HUES48 (cell line): ENCODE measurements at regions not wholly inside any gene's neighbourhood (a gene's known extent, or its start where the extent isn't known, plus 50 kb on each side); places are given as distances from the start of the nearest gene placed in this dataset.

Experiments used
- H3K27ac ChIP-seq: one replicate; pipeline ENCODE4 v1.7.0; 2013; ENCODE audit warnings: low read depth, low read length, inconsistent platforms
- H3K27me3 ChIP-seq: 2 replicates; pipeline ENCODE4 v1.6.1; 2013; ENCODE audit warnings: mild to moderate bottlenecking, low read length; ENCODE audit not compliant: control insufficient read depth, insufficient read depth
- H3K36me3 ChIP-seq: 2 replicates; pipeline ENCODE4 v1.6.1; 2013; ENCODE audit warnings: low read length; ENCODE audit not compliant: control insufficient read depth, insufficient read depth
- H3K4me1 ChIP-seq: 2 replicates; pipeline ENCODE4 v1.6.1; 2013; ENCODE audit warnings: mild to moderate bottlenecking, low read length; ENCODE audit not compliant: control insufficient read depth, insufficient read depth
- H3K4me3 ChIP-seq: 2 replicates; pipeline ENCODE4 v1.5.1; 2013; ENCODE audit warnings: mild to moderate bottlenecking, low read depth, low read length
- H3K9ac ChIP-seq: 2 replicates; pipeline ENCODE4 v1.6.1; 2013; ENCODE audit warnings: mild to moderate bottlenecking, low read depth, low read length, moderate library complexity
- H3K9me3 ChIP-seq: 2 replicates; pipeline ENCODE4 v1.6.1; 2013; ENCODE audit warnings: low read length; ENCODE audit not compliant: control insufficient read depth, insufficient read depth

GRCh38 chr2:12613137-12613835, 103.5 kb upstream of the TRIB2 start:
- no peak overlapping the region for H3K27ac ChIP-seq
- H3K36me3 ChIP-seq = no peaks in the 10 kb centered on the region
- H3K9me3 ChIP-seq = no peaks in the 10 kb centered on the region
- no peak overlapping the region for H3K9ac ChIP-seq
- no peaks in the 10 kb centered on the region for H3K27me3 ChIP-seq
- no peak overlapping the region for H3K4me3 ChIP-seq
- H3K4me1 ChIP-seq = no peaks in the 10 kb centered on the region

- Histone ChIP-seq H3K4me3 (no peak overlapping the region), H3K27me3 (no peaks in the 10 kb centered on the region), H3K27ac (no peak overlapping the region), H3K9me3 (no peaks in the 10 kb centered on the region), H3K9ac (no peak overlapping the region), H3K4me1 (no peaks in the 10 kb centered on the region), H3K36me3 (no peaks in the 10 kb centered on the region)
Measured at GRCh38 chr2:12615509-12615908, 101.2 kb upstream of the TRIB2 start.

DNA sequence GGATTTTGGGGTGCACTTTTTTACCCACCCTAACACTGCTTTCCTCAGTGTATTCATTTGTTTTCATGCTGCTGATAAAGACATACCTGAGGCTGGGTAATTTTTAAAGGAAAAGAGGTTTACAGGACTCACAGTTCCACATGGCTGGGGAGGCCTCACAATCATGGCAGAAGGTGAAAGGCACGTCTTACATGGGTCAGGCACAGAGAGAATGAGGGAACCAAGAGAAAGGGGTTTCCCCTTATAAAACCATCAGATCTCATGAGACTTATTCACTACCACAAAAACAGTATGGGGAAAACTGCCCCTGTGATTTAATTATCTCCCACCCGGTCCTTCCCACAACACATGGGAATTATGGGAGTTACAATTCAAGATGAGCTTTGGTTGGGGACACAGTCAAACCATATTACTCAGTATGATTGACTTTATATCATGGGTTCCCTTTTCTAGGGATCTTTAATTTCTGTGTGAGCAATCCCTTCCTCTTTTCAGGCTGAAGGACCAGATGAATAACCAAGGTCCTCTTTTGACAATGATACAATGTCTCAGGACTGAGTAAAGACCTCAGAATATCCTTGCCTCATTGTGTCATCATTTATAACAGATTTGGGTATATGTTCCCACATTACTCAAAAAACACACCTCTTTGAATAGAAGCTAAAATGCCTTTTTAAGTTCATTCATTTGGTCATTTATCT, 100.1 kb upstream of the TRIB2 start:
- Histone ChIP-seq H3K27ac (no peak overlapping the region), H3K4me1 (no peaks in the 10 kb centered on the region), H3K4me3 (no peak overlapping the region)

DNA sequence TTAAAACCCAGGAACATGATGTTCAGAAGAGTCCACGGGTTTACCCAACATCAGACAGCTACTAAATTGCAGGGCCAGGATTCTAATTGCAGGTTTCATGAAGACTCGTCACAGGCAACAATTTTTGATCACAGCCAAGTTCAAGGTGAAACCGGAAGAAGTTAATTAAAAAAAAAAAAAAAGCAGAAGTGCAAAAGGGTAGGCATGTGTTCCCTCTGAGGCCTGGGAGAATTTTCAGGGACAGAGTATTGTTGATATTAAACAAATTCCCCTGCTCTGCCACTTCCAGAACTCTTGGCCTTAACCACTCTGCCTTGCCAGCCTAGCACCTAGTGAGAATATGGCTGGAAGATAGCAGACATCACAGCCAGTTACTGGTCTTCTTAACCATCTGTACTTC, 99.4 kb upstream of the TRIB2 start:
- Histone ChIP-seq H3K9me3 (no peaks in the 10 kb centered on the region), H3K36me3 (no peaks in the 10 kb centered on the region), H3K27ac (no peak overlapping the region), H3K4me3 (no peak overlapping the region), H3K4me1 (peaks cover 3% of the 10 kb centered on the region; the same call in 1 of the 2 replicates), H3K27me3 (no peaks in the 10 kb centered on the region), H3K9ac (no peak overlapping the region)

More for the DNA sequence above, 100.1 kb upstream of the TRIB2 start:
- no peaks in the 10 kb centered on the region for H3K27me3 ChIP-seq
- H3K9me3 ChIP-seq = no peaks in the 10 kb centered on the region
- no peak overlapping the region for H3K9ac ChIP-seq
- no peaks in the 10 kb centered on the region for H3K36me3 ChIP-seq

DNA sequence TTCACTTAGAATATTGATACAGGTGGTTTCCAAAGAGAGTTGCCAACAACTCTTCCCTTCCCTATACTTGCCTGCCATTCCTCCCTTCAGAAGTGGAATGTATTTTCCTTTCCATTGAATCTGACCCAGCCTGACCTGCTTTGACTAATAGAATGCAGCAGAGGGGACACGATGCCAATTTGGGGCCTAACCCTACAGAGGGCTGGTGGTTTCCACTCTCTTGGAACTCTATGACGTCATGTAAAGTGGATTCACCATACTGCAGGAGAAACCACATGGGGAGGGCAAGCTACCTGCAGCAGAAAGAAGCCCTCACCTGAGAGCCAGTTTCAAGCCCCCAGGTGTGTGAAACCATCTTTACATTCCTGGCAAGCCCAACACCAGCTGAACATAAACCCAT, 98.9 kb upstream of the TRIB2 start:
- H3K9ac ChIP-seq = no peak overlapping the region
- peaks cover 3% of the 10 kb centered on the region; the same call in 1 of the 2 replicates for H3K4me1 ChIP-seq
- H3K36me3 ChIP-seq = no peaks in the 10 kb centered on the region
- H3K4me3 ChIP-seq = no peak overlapping the region
- H3K27ac ChIP-seq = no peak overlapping the region
- no peaks in the 10 kb centered on the region for H3K9me3 ChIP-seq
- H3K27me3 ChIP-seq = no peaks in the 10 kb centered on the region

GRCh38 chr2:12618576-12618975, 98.2 kb upstream of the TRIB2 start:
- no peaks in the 10 kb centered on the region for H3K27me3 ChIP-seq
- no peak overlapping the region for H3K27ac ChIP-seq
- H3K9me3 ChIP-seq = no peaks in the 10 kb centered on the region
- peaks cover 3% of the 10 kb centered on the region; the same call in 1 of the 2 replicates for H3K4me1 ChIP-seq
- H3K9ac ChIP-seq = no peak overlapping the region
- no peaks in the 10 kb centered on the region for H3K36me3 ChIP-seq
- H3K4me3 ChIP-seq = no peak overlapping the region

- Histone ChIP-seq H3K4me1 (peaks cover 15% of the 10 kb centered on the region), H3K9me3 (no peaks in the 10 kb centered on the region), H3K4me3 (no peak overlapping the region), H3K36me3 (no peaks in the 10 kb centered on the region), H3K27ac (no peak overlapping the region), H3K9ac (no peak overlapping the region), H3K27me3 (no peaks in the 10 kb centered on the region)
Measured at GRCh38 chr2:12619975-12620374, 96.8 kb upstream of the TRIB2 start.

GRCh38 chr2:12620759-12621158, 96.0 kb upstream of the TRIB2 start:
- H3K9ac ChIP-seq = no peak overlapping the region
- H3K27me3 ChIP-seq = no peaks in the 10 kb centered on the region
- H3K27ac ChIP-seq = no peak overlapping the region
- no peaks in the 10 kb centered on the region for H3K9me3 ChIP-seq
- no peak overlapping the region for H3K4me3 ChIP-seq
- H3K4me1 ChIP-seq = peaks cover 23% of the 10 kb centered on the region
- no peaks in the 10 kb centered on the region for H3K36me3 ChIP-seq

DNA sequence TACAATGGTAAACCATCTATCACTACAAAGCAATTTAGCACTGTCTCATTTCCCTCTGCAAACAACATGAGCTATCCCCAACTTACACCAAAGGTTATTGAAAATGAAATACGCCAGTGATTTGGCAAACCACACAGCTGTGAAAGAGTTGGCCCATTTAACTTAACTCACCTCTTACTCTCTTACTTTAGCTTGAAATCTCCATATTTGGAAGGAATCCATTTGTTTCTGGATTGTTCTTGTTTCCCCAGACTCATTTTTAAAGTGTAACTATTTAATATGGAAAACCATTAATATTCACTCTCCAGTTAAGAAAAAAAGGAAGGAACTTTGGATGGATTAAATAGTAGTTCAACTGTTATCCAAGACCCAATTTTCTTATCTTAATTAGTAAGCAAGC, 93.7 kb upstream of the TRIB2 start:
- Histone ChIP-seq H3K4me3 (no peak overlapping the region), H3K36me3 (no peaks in the 10 kb centered on the region), H3K9ac (no peak overlapping the region), H3K4me1 (peaks cover 25% of the 10 kb centered on the region), H3K27ac (no peak overlapping the region), H3K27me3 (no peaks in the 10 kb centered on the region), H3K9me3 (no peaks in the 10 kb centered on the region)

DNA sequence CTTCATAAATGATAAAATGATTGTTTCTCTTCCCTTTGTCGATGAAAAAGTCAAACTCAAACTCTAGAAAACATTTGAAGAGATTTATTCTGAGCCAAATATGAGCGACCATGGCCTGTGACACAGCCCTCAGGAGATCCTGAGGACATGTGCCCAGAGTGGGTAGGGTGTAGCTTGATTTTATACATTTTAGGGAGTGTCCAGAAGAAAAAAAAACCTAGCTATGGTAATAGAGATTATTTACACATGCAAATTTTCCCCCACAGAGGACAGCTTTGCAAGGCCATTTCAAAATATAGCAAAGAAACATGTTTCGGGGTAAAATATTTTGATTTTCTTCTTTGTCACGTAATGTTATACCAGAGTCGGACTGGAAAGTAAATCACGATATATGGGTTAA, 92.4 kb upstream of the TRIB2 start:
- no peaks in the 10 kb centered on the region for H3K36me3 ChIP-seq
- no peak overlapping the region for H3K4me3 ChIP-seq
- peaks cover 25% of the 10 kb centered on the region for H3K4me1 ChIP-seq
- no peaks in the 10 kb centered on the region for H3K9me3 ChIP-seq
- H3K27ac ChIP-seq = peak overlapping the region; percentile 79
- H3K9ac ChIP-seq = no peak overlapping the region
- no peaks in the 10 kb centered on the region for H3K27me3 ChIP-seq

DNA sequence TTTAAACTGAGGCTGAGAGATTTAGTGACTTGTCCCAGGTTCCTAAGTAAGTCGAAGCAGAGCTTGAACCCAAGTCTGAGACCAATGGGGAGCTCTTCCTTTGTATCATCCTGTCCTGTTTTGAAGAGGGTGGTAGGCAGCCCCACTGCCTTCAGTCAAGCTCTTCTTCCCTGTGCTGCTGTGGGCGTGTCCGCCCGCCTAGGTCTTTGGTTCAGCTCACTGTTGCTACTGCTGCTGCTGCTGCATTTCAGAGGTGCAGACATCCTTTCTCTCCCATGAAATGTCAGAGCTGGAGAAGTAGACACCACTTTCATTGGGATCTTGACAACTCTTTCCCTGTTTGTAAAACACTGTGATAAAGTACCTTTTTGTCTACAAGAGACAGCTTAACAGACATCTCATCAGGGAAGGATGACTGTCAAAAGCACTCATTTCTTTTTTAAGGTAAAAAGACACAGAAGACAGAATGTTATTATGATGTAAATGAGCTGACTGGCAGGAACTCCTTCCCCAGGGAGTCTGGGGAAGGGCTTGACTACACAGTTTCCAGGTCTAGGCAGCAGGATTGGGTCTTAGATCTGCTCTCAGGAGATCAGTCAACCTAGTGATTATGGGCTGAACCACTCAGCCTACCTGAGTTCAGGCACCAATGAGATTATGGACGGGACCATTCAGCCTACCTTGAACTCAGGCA, 91.7 kb upstream of the TRIB2 start:
- Histone ChIP-seq H3K9me3 (no peaks in the 10 kb centered on the region), H3K4me1 (peaks cover 25% of the 10 kb centered on the region), H3K27ac (peak overlapping the region; percentile 79), H3K4me3 (peak overlapping the region; percentile 13; the same call in 1 of the 2 replicates), H3K9ac (no peak overlapping the region), H3K27me3 (no peaks in the 10 kb centered on the region), H3K36me3 (no peaks in the 10 kb centered on the region)
